ENCODE measurements at regions not wholly inside any gene's neighbourhood (a gene's known extent, or its start where the extent isn't known, plus 50 kb on each side); places are given as distances from the start of the nearest gene placed in this dataset.
A peak's percentile ranks its signal among the peaks of the same experiment; 100 is the strongest.

DNA sequence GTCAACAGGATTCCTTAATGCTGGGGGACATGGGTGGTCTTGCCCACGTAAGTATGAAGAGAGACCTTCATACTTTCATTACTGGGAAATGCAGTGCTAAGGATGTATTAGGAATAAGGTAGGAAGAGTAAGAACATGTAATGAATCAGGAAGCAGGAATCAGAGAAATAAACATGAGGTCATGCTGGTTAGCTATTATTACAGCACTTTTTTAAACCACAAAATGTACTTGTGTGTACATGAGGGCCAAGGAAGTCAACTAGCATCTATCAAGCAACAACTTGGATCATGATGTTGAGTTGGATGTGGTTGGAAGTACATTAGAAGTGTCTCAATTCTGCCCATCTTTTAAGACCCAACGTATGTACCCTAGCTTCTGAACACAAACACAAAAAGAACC lies 63.5 kb upstream of the E2F3 start (continued):
- TF ChIP-seq ZBTB33 (IDR thresholded peaks at IDR 0.05; ENCODE audit: extremely low read depth, insufficient replicate concordance, low read length) (no peak), EGR1 (IDR thresholded peaks at IDR 0.05; ENCODE audit: low read depth) (no peak), MAX (IDR thresholded peaks at IDR 0.05) (no peak), EZH2phosphoT487 (IDR thresholded peaks at IDR 0.05; ENCODE audit: borderline replicate concordance) (no peak), TCF7L2 (IDR thresholded peaks at IDR 0.05; ENCODE audit: borderline replicate concordance, extremely low read depth, insufficient read depth, insufficient read length) (no peak)
- TF ChIP-seq, protein P1, sequence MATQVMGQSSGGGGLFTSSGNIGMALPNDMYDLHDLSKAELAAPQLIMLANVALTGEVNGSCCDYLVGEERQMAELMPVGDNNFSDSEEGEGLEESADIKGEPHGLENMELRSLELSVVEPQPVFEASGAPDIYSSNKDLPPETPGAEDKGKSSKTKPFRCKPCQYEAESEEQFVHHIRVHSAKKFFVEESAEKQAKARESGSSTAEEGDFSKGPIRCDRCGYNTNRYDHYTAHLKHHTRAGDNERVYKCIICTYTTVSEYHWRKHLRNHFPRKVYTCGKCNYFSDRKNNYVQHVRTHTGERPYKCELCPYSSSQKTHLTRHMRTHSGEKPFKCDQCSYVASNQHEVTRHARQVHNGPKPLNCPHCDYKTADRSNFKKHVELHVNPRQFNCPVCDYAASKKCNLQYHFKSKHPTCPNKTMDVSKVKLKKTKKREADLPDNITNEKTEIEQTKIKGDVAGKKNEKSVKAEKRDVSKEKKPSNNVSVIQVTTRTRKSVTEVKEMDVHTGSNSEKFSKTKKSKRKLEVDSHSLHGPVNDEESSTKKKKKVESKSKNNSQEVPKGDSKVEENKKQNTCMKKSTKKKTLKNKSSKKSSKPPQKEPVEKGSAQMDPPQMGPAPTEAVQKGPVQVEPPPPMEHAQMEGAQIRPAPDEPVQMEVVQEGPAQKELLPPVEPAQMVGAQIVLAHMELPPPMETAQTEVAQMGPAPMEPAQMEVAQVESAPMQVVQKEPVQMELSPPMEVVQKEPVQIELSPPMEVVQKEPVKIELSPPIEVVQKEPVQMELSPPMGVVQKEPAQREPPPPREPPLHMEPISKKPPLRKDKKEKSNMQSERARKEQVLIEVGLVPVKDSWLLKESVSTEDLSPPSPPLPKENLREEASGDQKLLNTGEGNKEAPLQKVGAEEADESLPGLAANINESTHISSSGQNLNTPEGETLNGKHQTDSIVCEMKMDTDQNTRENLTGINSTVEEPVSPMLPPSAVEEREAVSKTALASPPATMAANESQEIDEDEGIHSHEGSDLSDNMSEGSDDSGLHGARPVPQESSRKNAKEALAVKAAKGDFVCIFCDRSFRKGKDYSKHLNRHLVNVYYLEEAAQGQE (IDR thresholded peaks at IDR 0.05; ENCODE audit: low read depth), result no peak

DNA sequence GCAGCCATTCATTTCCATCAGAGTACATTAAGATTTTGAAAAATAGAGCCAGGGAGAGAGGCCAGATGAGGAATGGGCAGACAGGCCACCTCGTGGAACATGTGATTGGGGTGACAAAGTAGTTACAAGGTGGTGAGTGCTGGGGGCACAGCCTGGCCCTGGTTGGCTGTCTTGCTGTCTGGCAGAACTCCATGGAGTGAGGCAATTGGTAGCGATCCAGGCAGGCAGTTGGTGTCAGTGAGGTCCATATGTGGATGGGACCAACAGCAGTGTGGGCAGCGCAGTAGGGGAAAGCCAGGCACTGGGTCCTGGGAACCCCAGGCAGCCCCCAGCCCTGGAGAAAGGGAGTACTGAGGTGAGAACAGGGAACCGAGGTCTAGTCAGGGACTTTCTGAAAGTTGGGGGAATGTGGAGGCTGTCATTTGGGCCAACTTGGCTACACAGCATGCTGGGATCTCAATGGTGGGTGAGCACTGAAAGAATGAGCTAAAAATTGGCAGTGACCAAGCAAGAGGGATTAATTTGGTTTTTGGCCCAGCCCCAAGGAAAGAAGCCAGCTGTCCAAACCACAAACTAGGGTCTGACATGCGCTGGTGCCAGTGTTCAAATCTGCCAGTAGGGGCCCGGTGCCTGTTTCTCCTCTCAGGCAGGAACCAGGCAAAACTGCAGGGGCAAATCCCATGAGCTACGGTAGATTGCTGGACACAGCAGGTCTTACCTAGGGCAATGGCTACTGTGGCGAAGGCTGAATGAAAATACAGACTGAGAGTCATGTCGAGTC lies 61.4 kb upstream of the E2F3 start:
- Histone ChIP-seq H3K4me3 (replicated peaks in 1 of 2; ENCODE audit: low read depth in 1 of 2, low read length in 2 of 2) (no peak overlapping the region), H3K79me2 (ENCODE audit: insufficient read depth, low read length) (no peaks in the 10 kb centered on the region), H3K9me2 (ENCODE audit: insufficient read depth) (no peaks in the 10 kb centered on the region), H2AFZ (ENCODE audit: low read depth, low read length, poor library complexity, severe bottlenecking) (no peak overlapping the region), H3K27me3 (ENCODE audit: insufficient read depth, low read length) (no peaks in the 10 kb centered on the region), H3K4me1 (ENCODE audit: control insufficient read depth in 1 of 2, insufficient read depth in 2 of 2, low read length in 2 of 2) (no peaks in the 10 kb centered on the region), H3K9me3 (ENCODE audit: control insufficient read depth in 1 of 2, insufficient read depth in 1 of 2, low read depth in 1 of 2, low read length in 2 of 2) (no peaks in the 10 kb centered on the region), H3K9ac (ENCODE audit: low read length) (no peak overlapping the region), H3K27ac (ENCODE audit: low read depth, low read length) (no peak overlapping the region), H3K36me3 (ENCODE audit: control insufficient read depth in 1 of 2, insufficient read depth in 2 of 2, low read length in 2 of 2) (no peaks in the 10 kb centered on the region), H4K20me1 (ENCODE audit: insufficient read depth) (no peaks in the 10 kb centered on the region), H3K4me2 (ENCODE audit: low read length) (no peak overlapping the region)
- no peak for TF ChIP-seq CEBPB (IDR thresholded peaks at IDR 0.05; ENCODE audit: low read depth)
- TF ChIP-seq ELF1 (IDR thresholded peaks at IDR 0.05; ENCODE audit: borderline replicate concordance, low read depth), result no peak
- no peak for TF ChIP-seq ZNF274 (IDR thresholded peaks at IDR 0.05; ENCODE audit: low read depth, low read length)
- TF ChIP-seq CTCF (IDR thresholded peaks at IDR 0.05 in 2 of 3, conservative IDR thresholded peaks at IDR 0.05 in 1 of 3; ENCODE audit: borderline replicate concordance in 1 of 3, insufficient read depth in 1 of 3, low read depth in 2 of 3, low read length in 2 of 3), result peak in 1 of 3 experiments; percentile 19; a peak in 1 of 6 replicates
- TF ChIP-seq POLR2A (IDR thresholded peaks at IDR 0.05; ENCODE audit: borderline replicate concordance, extremely low read depth, insufficient read depth, insufficient read length), result no peak
- TF ChIP-seq POLR2AphosphoS5 (IDR thresholded peaks at IDR 0.05; ENCODE audit: low read depth, low read length), result no peak
- TF ChIP-seq EZH2phosphoT487 (IDR thresholded peaks at IDR 0.05; ENCODE audit: borderline replicate concordance), result no peak
- ATAC-seq, result peak; percentile 50; the same call in 1 of the 2 replicates
- ChIA-PET RAD21 (ENCODE audit: low non-redundant PET in 1 of 2, low total read pairs in 2 of 2, uncharacterized antibody in 2 of 2, unreplicated experiment in 2 of 2) (no interaction called here), POLR2A (no interaction called here), CTCF (no interaction called here)
- intact Hi-C loops (cut with micrococcal nuclease), result no loop called here
- no TSS peak for BruUV-seq (replicated peaks)
- no peak for DNase-seq (ENCODE audit: low read depth, low spot score)
